Hematopoietic multipotent progenitor cell treated with erythropoietin and hydrocortisone succinate and interleukin-3 and kit ligand, for 8 days (in vitro differentiated cells): ENCODE measurements at regions not wholly inside any gene's neighbourhood (a gene's known extent, or its start where the extent isn't known, plus 50 kb on each side); places are given as distances from the start of the nearest gene placed in this dataset.

Experiments used
- DNase-seq: peaks from one replicate; pipeline ENCODE4 v3.0.0-alpha.2; 2015

- DNase-seq, result no peak
These were observed 92.0 kb upstream of the TMEM26 start for GRCh38 chr10:61545170-61545569.

GRCh38 chr10:61543831-61544230 is 90.7 kb upstream of the TMEM26 start:
- no peak for DNase-seq

- DNase-seq, result no peak
These were observed 89.4 kb upstream of the TMEM26 start for GRCh38 chr10:61542596-61542995.

GRCh38 chr10:61541960-61542359 is 88.8 kb upstream of the TMEM26 start:
- no peak for DNase-seq

GRCh38 chr10:61539876-61540275 is 86.7 kb upstream of the TMEM26 start:
- no peak for DNase-seq

GRCh38 chr10:61529208-61529607 is 76.0 kb upstream of the TMEM26 start:
- DNase-seq, result no peak

- DNase-seq, result no peak
These were observed 49.9 kb upstream of the TMEM26 start for GRCh38 chr10:61503051-61503450.
